GM23338 (cell line): ENCODE measurements at regions not wholly inside any gene's neighbourhood (a gene's known extent, or its start where the extent isn't known, plus 50 kb on each side); places are given as distances from the start of the nearest gene placed in this dataset.

ENCODE experiments used
- CREB1 ChIP-seq: fragments of 250-450 bp; sonication (Bioruptor Pico); IDR thresholded peaks from 2 replicates; pipeline ENCODE4 v1.5.0; 2020; ENCODE audit warnings: low read depth, mild to moderate bottlenecking, moderate library complexity
- CTCF ChIP-seq, 2 experiments: fragments of 200-600 bp in 1 of 2; sonication (generic) in 1 of 2; conservative IDR thresholded peaks; 2 replicates each; pipeline versions ENCODE4 v1.5.1 to v1.6.1; 2016 to 2017; ENCODE audit warnings: antibody characterized with exemption in 2 of 2, low read depth in 2 of 2, mild to moderate bottlenecking in 2 of 2, moderate library complexity in 1 of 2
- EZH2 ChIP-seq: fragments of 200-600 bp; sonication (generic); IDR thresholded peaks from one replicate; pipeline ENCODE4 v1.8.0; 2017; ENCODE audit warnings: antibody characterized with exemption, mild to moderate bottlenecking, low read depth; ENCODE audit not compliant: unreplicated experiment
- EZH2phosphoT487 ChIP-seq: fragments of 200-600 bp; sonication (generic); IDR thresholded peaks from one replicate; pipeline ENCODE4 v1.8.1; 2018; ENCODE audit warnings: antibody characterized with exemption; ENCODE audit not compliant: unreplicated experiment
- JUNB ChIP-seq: IDR thresholded peaks from one replicate; pipeline ENCODE4 v1.6.1; 2016; ENCODE audit warnings: antibody characterized with exemption; ENCODE audit not compliant: unreplicated experiment
- NANOG ChIP-seq: IDR thresholded peaks from 2 replicates; pipeline ENCODE4 v1.6.1; 2016; ENCODE audit warnings: antibody characterized with exemption, borderline replicate concordance
- POLR2AphosphoS5 ChIP-seq: IDR thresholded peaks from 2 replicates; pipeline ENCODE4 v1.6.1; 2016; ENCODE audit warnings: antibody characterized with exemption, low read depth
- TF ChIP-seq, protein P1 (sequence below): IDR thresholded peaks from one replicate; pipeline ENCODE4 v1.6.1; 2018; ENCODE audit warnings: antibody characterized with exemption; ENCODE audit not compliant: unreplicated experiment
- TF ChIP-seq, protein P2 (sequence below): IDR thresholded peaks from 2 replicates; pipeline ENCODE4 v1.6.1; 2016; ENCODE audit warnings: antibody characterized with exemption

DNA sequence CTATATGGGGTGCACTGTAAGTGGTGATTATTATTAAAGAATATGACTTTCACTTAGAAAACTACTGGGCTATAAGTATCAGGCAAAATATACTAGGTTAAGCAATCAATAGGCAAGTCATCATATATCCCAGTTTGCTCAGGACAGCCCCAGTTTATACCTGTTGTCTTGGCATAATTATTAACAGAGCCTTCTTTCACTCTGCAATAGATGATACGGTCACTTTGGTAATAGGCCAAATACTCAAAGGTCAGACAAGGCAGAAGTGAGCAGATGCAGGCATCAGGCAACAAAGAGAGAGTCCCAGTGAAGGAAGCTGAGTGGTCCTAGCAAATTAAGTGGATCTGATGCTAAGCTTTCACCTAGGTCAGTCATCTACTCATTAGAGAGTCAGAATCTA lies 599.9 kb downstream of the LMO4 start:
- TF ChIP-seq CTCF (conservative IDR thresholded peaks at IDR 0.05; ENCODE audit: low read depth in 2 of 2), result no peak
- TF ChIP-seq EZH2, result no peak
- TF ChIP-seq POLR2AphosphoS5, result no peak
- TF ChIP-seq NANOG, result no peak
- TF ChIP-seq, protein P1, sequence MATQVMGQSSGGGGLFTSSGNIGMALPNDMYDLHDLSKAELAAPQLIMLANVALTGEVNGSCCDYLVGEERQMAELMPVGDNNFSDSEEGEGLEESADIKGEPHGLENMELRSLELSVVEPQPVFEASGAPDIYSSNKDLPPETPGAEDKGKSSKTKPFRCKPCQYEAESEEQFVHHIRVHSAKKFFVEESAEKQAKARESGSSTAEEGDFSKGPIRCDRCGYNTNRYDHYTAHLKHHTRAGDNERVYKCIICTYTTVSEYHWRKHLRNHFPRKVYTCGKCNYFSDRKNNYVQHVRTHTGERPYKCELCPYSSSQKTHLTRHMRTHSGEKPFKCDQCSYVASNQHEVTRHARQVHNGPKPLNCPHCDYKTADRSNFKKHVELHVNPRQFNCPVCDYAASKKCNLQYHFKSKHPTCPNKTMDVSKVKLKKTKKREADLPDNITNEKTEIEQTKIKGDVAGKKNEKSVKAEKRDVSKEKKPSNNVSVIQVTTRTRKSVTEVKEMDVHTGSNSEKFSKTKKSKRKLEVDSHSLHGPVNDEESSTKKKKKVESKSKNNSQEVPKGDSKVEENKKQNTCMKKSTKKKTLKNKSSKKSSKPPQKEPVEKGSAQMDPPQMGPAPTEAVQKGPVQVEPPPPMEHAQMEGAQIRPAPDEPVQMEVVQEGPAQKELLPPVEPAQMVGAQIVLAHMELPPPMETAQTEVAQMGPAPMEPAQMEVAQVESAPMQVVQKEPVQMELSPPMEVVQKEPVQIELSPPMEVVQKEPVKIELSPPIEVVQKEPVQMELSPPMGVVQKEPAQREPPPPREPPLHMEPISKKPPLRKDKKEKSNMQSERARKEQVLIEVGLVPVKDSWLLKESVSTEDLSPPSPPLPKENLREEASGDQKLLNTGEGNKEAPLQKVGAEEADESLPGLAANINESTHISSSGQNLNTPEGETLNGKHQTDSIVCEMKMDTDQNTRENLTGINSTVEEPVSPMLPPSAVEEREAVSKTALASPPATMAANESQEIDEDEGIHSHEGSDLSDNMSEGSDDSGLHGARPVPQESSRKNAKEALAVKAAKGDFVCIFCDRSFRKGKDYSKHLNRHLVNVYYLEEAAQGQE, result no peak
- TF ChIP-seq JUNB, result no peak
- TF ChIP-seq EZH2phosphoT487, result no peak
- TF ChIP-seq CREB1 (CRISPR knock-in tag), result no peak
- TF ChIP-seq, protein P2, sequence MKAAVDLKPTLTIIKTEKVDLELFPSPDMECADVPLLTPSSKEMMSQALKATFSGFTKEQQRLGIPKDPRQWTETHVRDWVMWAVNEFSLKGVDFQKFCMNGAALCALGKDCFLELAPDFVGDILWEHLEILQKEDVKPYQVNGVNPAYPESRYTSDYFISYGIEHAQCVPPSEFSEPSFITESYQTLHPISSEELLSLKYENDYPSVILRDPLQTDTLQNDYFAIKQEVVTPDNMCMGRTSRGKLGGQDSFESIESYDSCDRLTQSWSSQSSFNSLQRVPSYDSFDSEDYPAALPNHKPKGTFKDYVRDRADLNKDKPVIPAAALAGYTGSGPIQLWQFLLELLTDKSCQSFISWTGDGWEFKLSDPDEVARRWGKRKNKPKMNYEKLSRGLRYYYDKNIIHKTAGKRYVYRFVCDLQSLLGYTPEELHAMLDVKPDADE, result no peak
